ENCODE measurements at regions not wholly inside any gene's neighbourhood (a gene's known extent, or its start where the extent isn't known, plus 50 kb on each side); places are given as distances from the start of the nearest gene placed in this dataset.

DNA sequence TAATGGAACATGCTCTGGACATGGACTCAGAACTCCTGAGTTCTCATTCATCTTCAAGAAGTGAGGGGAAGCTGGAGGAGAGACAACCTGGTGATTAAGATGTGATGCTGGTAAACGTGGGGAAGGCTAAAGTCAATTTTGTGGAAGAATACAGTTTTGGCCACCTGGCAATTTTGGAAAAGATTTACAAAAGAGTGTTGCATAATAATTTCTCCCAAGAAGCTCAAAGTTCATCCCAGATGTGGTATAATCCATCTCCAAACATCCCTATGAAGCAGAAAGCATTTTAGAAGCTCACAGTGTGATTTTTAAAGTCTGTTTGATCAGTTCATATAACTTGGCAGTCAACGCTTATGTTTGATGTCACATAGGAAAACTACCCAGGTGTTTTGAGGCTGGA lies 208.7 kb downstream of the LMX1A start:
- TF ChIP-seq, protein P1, sequence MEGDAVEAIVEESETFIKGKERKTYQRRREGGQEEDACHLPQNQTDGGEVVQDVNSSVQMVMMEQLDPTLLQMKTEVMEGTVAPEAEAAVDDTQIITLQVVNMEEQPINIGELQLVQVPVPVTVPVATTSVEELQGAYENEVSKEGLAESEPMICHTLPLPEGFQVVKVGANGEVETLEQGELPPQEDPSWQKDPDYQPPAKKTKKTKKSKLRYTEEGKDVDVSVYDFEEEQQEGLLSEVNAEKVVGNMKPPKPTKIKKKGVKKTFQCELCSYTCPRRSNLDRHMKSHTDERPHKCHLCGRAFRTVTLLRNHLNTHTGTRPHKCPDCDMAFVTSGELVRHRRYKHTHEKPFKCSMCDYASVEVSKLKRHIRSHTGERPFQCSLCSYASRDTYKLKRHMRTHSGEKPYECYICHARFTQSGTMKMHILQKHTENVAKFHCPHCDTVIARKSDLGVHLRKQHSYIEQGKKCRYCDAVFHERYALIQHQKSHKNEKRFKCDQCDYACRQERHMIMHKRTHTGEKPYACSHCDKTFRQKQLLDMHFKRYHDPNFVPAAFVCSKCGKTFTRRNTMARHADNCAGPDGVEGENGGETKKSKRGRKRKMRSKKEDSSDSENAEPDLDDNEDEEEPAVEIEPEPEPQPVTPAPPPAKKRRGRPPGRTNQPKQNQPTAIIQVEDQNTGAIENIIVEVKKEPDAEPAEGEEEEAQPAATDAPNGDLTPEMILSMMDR (conservative IDR thresholded peaks at IDR 0.05 in 1 of 2, IDR thresholded peaks at IDR 0.05 in 1 of 2; ENCODE audit: low read depth in 1 of 2, low read length in 2 of 2): no peak
- TF ChIP-seq EZH2 (IDR thresholded peaks at IDR 0.05; ENCODE audit: low read length, missing control alignments): no peak
